Vagina (tissue), 2 donors: ENCODE measurements at regions not wholly inside any gene's neighbourhood (a gene's known extent, or its start where the extent isn't known, plus 50 kb on each side); places are given as distances from the start of the nearest gene placed in this dataset.
"Not testable (repeated sequence)": the region's sequence is repeated elsewhere in the genome, so short reads cannot be mapped to it uniquely, and the experiment has no call there.

Source experiments
- CTCF ChIP-seq, 3 experiments: fragments of 450-650 bp in 2 of 3; fragments of 200-600 bp in 1 of 3; sonication (generic) in 1 of 3; IDR thresholded peaks; one replicate each; pipeline ENCODE4 v1.5.1; 2017 to 2019; ENCODE audit warnings: antibody characterized with exemption in 3 of 3, mild to moderate bottlenecking in 2 of 3, moderate library complexity in 2 of 3
- POLR2A ChIP-seq, 2 donors: fragments of 450-650 bp; IDR thresholded peaks; one replicate each; pipeline ENCODE4 v1.6.1; 2017; ENCODE audit warnings: antibody characterized with exemption in 2 of 2, mild to moderate bottlenecking in 2 of 2, moderate library complexity in 2 of 2
- POLR2AphosphoS5 ChIP-seq, 2 donors: sonication (generic); formaldehyde crosslinking; IDR thresholded peaks; one replicate each; pipeline ENCODE4 v1.9.0; 2017; ENCODE audit warnings: antibody characterized with exemption in 2 of 2, mild to moderate bottlenecking in 2 of 2, low read depth in 1 of 2; ENCODE audit not compliant: insufficient read depth in 1 of 2

- TF ChIP-seq CTCF (IDR thresholded peaks at IDR 0.05); POLR2A (IDR thresholded peaks at IDR 0.05); POLR2AphosphoS5 (IDR thresholded peaks at IDR 0.05; ENCODE audit: insufficient read depth in 1 of 2, low read depth in 1 of 2): not testable (repeated sequence)
These were observed 64.8 kb upstream of the SLC8A3 start for GRCh38 chr14:70253547-70253946.
